ENCODE measurements at regions not wholly inside any gene's neighbourhood (a gene's known extent, or its start where the extent isn't known, plus 50 kb on each side); places are given as distances from the start of the nearest gene placed in this dataset.

DNA sequence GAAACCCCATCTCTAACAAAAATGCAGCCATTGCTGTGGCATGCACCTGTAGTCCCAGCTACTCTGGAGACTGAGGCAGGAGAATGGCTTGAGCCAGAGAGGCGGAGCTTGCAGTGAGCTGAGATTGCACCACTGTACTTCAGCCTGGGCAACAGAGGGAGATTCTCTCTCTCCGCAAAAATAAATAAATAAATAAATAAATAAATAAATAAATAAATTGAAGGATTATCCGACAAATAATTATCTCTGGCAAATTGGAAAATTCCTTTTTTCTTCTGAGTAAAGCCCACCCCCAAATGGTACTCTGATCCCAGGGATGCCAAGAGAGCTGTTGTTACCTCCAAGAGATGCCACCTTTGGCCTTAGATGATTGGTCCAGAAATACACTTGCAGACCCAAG lies 137.9 kb downstream of the SUDS3 start:
- peaks cover 0 to 16% (median 0%) of the 10 kb centered on the region in 8 donors for H3K9me3 ChIP-seq
- H3K27ac ChIP-seq = no peak overlapping the region
- 90 to 98% (median 91%) methylated on average over 3 of the region's 3 CpGs for WGBS, 5 donors
- no peak overlapping the region for H3K4me3 ChIP-seq
- no peaks in the 10 kb centered on the region for H3K27me3 ChIP-seq (replicated peaks in 1 of 7)
- no peaks in the 10 kb centered on the region for H3K36me3 ChIP-seq
- TF ChIP-seq POLR2A (IDR thresholded peaks at IDR 0.05) (no peak), POLR2AphosphoS5 (IDR thresholded peaks at IDR 0.05) (no peak)
- TF ChIP-seq, protein P1, sequence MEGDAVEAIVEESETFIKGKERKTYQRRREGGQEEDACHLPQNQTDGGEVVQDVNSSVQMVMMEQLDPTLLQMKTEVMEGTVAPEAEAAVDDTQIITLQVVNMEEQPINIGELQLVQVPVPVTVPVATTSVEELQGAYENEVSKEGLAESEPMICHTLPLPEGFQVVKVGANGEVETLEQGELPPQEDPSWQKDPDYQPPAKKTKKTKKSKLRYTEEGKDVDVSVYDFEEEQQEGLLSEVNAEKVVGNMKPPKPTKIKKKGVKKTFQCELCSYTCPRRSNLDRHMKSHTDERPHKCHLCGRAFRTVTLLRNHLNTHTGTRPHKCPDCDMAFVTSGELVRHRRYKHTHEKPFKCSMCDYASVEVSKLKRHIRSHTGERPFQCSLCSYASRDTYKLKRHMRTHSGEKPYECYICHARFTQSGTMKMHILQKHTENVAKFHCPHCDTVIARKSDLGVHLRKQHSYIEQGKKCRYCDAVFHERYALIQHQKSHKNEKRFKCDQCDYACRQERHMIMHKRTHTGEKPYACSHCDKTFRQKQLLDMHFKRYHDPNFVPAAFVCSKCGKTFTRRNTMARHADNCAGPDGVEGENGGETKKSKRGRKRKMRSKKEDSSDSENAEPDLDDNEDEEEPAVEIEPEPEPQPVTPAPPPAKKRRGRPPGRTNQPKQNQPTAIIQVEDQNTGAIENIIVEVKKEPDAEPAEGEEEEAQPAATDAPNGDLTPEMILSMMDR (IDR thresholded peaks at IDR 0.05 in 8 of 11, conservative IDR thresholded peaks at IDR 0.05 in 3 of 11) = no peak
- DNase-seq = no peak
- H3K4me1 ChIP-seq = no peaks in the 10 kb centered on the region
- intact Hi-C loops (cut with DNase I; ENCODE audit: low total_unique reads) = no loop called here

DNA sequence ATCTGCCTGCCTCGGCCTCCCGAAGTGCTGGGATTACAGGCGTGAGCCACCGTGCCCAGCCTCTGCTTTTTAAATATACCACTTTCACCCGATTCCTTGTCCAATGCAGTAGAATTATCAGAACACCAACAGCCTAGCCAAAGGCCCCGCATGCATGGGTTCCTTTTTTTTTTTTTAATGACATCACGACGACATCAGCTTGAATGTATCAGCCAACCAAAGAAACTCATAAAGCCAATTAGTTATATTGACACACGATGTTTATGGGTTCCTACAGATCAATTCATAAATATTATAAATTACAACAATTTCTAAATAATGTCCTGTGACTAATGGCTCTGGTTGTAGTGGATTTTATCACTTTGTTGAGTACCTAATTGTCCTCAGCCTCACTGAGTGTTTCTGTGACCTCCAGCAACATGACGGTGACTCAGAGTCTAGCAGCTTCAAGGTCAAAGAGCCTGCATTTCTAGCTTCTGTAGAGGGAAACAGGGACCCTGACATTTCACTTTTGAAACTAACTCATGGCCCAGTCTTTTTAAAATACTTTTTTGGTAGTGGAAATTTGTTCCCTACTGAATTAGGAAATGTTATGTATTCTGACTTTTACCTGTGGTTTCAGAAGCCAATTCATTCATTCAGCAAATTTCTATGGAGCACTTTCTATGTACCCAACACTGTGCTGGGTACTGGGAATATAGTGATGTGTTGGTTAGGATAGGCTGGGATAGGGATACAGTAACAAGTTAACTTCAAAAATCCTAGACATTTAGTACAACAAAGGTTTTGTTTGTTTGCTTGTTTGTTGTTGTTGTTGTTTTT lies 144.1 kb downstream of the SUDS3 start:
- Histone ChIP-seq H3K36me3 (no peaks in the 10 kb centered on the region), H3K4me3 (no peak overlapping the region), H3K9me3 (no peaks in the 10 kb centered on the region), H3K27ac (no peak overlapping the region), H3K4me1 (no peaks in the 10 kb centered on the region), H3K27me3 (replicated peaks in 1 of 7) (no peaks in the 10 kb centered on the region)
- 83 to 92% (median 85%) methylated on average over 10 of the region's 10 CpGs for WGBS, 5 donors
- intact Hi-C loops (cut with DNase I; ENCODE audit: low total_unique reads) = no loop called here
- no peak for DNase-seq
- TF ChIP-seq POLR2A (IDR thresholded peaks at IDR 0.05) (no peak), POLR2AphosphoS5 (IDR thresholded peaks at IDR 0.05) (no peak)
- TF ChIP-seq, protein P1 (IDR thresholded peaks at IDR 0.05 in 8 of 11, conservative IDR thresholded peaks at IDR 0.05 in 3 of 11) = no peak

DNA sequence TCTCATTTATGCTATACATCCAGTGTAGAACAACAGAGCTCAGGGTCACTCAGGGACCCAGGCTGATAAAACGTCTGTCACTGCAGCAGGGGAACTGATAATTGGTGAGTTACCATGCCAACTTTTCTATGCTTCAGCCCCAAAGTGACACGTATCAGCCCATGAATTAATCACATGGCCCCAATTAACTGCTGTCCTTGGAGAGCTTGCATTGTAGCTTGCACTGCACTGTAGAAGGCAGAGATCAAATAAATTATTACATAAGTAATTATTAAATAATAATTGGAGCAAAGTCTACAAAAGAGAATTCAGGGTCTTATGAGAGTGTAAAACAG lies 144.6 kb downstream of the SUDS3 start:
- intact Hi-C loops (cut with DNase I; ENCODE audit: low total_unique reads) = no loop called here

DNA sequence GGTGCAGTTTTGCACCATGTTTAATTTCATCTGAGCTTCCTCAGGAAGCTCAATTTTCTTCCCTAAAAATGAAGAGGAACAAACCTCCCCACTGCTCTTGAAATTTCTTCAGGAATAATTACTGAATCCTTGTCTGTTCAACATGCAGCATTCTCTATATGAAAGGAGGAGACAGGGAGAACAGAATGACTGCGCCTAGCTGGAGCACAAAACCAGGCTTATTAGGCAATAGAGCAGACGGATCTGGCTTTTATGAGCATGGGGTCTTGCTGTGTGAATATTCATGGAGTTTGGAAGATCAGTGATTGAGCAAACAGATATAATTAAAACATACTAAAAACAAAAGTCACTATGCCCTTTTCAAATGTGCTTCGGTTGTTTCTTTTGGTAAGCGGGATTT lies 148.1 kb downstream of the SUDS3 start:
- 84 to 94% (median 88%) methylated on average over 4 of the region's 4 CpGs for WGBS, 5 donors
- TF ChIP-seq POLR2AphosphoS5 (IDR thresholded peaks at IDR 0.05) (no peak), POLR2A (IDR thresholded peaks at IDR 0.05) (no peak)
- TF ChIP-seq, protein P1 (IDR thresholded peaks at IDR 0.05 in 8 of 11, conservative IDR thresholded peaks at IDR 0.05 in 3 of 11) = no peak
- H3K27me3 ChIP-seq (replicated peaks in 1 of 7) = peaks cover 0 to 8% (median 0%) of the 10 kb centered on the region in 7 donors
- H3K27ac ChIP-seq = no peak overlapping the region
- intact Hi-C loops (cut with DNase I; ENCODE audit: low total_unique reads) = no loop called here
- H3K9me3 ChIP-seq = no peaks in the 10 kb centered on the region
- no peak overlapping the region for H3K4me3 ChIP-seq
- no peaks in the 10 kb centered on the region for H3K36me3 ChIP-seq
- no peaks in the 10 kb centered on the region for H3K4me1 ChIP-seq
- DNase-seq = no peak

More for the DNA sequence above, 144.6 kb downstream of the SUDS3 start:
- WGBS, 5 donors = 45 to 68% (median 59%) methylated on average over 2 of the region's 2 CpGs
- Histone ChIP-seq H3K27me3 (replicated peaks in 1 of 7) (no peaks in the 10 kb centered on the region), H3K27ac (no peak overlapping the region), H3K9me3 (no peaks in the 10 kb centered on the region), H3K4me1 (no peaks in the 10 kb centered on the region), H3K36me3 (no peaks in the 10 kb centered on the region), H3K4me3 (no peak overlapping the region)
- TF ChIP-seq POLR2A (IDR thresholded peaks at IDR 0.05) (no peak), POLR2AphosphoS5 (IDR thresholded peaks at IDR 0.05) (no peak)
- TF ChIP-seq, protein P1 (IDR thresholded peaks at IDR 0.05 in 8 of 11, conservative IDR thresholded peaks at IDR 0.05 in 3 of 11) = no peak
- DNase-seq = no peak

Measured in spleen (tissue), 11 donors.